IMR-90 (cell line): ENCODE measurements at regions not wholly inside any gene's neighbourhood (a gene's known extent, or its start where the extent isn't known, plus 50 kb on each side); places are given as distances from the start of the nearest gene placed in this dataset.

ENCODE experiments used
- ATAC-seq: fragments of 200-7000 bp; cut with Tn5 transposase; 2 replicates; pipeline ENCODE4 v1.9.1; 2020; ENCODE audit warnings: low read depth, mild to moderate bottlenecking, moderate library complexity
- BruUV-seq: library from RNA; stranded (reverse); fragments of 400-500 nt; replicated peaks from 2 replicates; lab custom pipeline; 2021; lab: Mats Ljungman, UMichigan
- CTCF ChIA-PET: fragments of 300-600 bp; formaldehyde crosslinking; extraction: SDS; loops from one replicate; lab custom pipeline; 2021; ENCODE audit warnings: antibody characterized with exemption; lab: Yijun Ruan, JAX
- POLR2A ChIA-PET: fragments of 300-600 bp; sonication (Branson Sonifier 250); formaldehyde crosslinking; loops from one replicate; lab custom pipeline; 2022; ENCODE audit warnings: antibody characterized with exemption; ENCODE audit not compliant: unreplicated experiment; lab: Charles Lee
- DNase-seq: peaks from one replicate; pipeline ENCODE4 v3.0.0; 2013
- H2AFZ ChIP-seq: replicated peaks from 2 replicates; pipeline ENCODE3; 2013; ENCODE audit warnings: low read length, mild to moderate bottlenecking; ENCODE audit not compliant: poor library complexity
- H2AK5ac ChIP-seq: 2 replicates; pipeline ENCODE4 v1.6.1; 2013; ENCODE audit warnings: low read depth, low read length, inconsistent platforms
- H2AK9ac ChIP-seq: replicated peaks from 2 replicates; pipeline ENCODE3; 2013; ENCODE audit warnings: mild to moderate bottlenecking, low read depth, low read length, moderate library complexity; ENCODE audit not compliant: poor library complexity
- H2BK120ac ChIP-seq: 2 replicates; pipeline ENCODE4 v1.6.1; 2013; ENCODE audit warnings: low read depth, low read length, inconsistent platforms
- H2BK15ac ChIP-seq: 3 replicates; pipeline ENCODE4 v1.6.1; 2013; ENCODE audit warnings: low read depth, low read length, inconsistent platforms
- H2BK20ac ChIP-seq: 2 replicates; pipeline ENCODE4 v1.6.1; 2013; ENCODE audit warnings: low read depth, mild to moderate bottlenecking, inconsistent platforms, low read length, moderate library complexity
- H2BK5ac ChIP-seq: 2 replicates; pipeline ENCODE4 v1.6.1; 2013; ENCODE audit warnings: mild to moderate bottlenecking, low read depth, low read length, inconsistent platforms; ENCODE audit not compliant: poor library complexity, severe bottlenecking
- H3K14ac ChIP-seq: replicated peaks from 2 replicates; pipeline ENCODE4 v1.6.1; 2013; ENCODE audit warnings: low read depth, low read length, inconsistent platforms
- H3K18ac ChIP-seq: 2 replicates; pipeline ENCODE4 v1.6.1; 2013; ENCODE audit warnings: low read depth, low read length, control low read depth
- H3K23ac ChIP-seq: 2 replicates; pipeline ENCODE4 v1.6.1; 2013; ENCODE audit warnings: low read depth, low read length, inconsistent platforms
- H3K27ac ChIP-seq: 2 replicates; pipeline ENCODE4 v1.5.1; 2013; ENCODE audit warnings: mild to moderate bottlenecking, control low read depth, low read length; ENCODE audit not compliant: insufficient read depth
- H3K27me3 ChIP-seq: 2 replicates; pipeline ENCODE4 v1.6.1; 2013; ENCODE audit warnings: low read length; ENCODE audit not compliant: control insufficient read depth, insufficient read depth
- H3K36me3 ChIP-seq: 2 replicates; pipeline ENCODE4 v1.6.1; 2013; ENCODE audit warnings: low read length, mixed read lengths; ENCODE audit not compliant: control insufficient read depth, insufficient read depth
- H3K4ac ChIP-seq: 2 replicates; pipeline ENCODE4 v1.6.1; 2013; ENCODE audit warnings: low read depth, low read length, inconsistent platforms
- H3K4me1 ChIP-seq: 2 replicates; pipeline ENCODE4 v1.6.1; 2013; ENCODE audit warnings: low read length, mixed read lengths; ENCODE audit not compliant: control insufficient read depth, insufficient read depth
- H3K4me2 ChIP-seq: 2 replicates; pipeline ENCODE4 v1.6.1; 2013; ENCODE audit warnings: low read depth, mild to moderate bottlenecking, control low read depth, low read length, moderate library complexity
- H3K4me3 ChIP-seq: 2 replicates; pipeline ENCODE4 v1.5.1; 2013; ENCODE audit warnings: low read depth, mild to moderate bottlenecking, control low read depth, low read length, moderate library complexity; ENCODE audit not compliant: insufficient read depth
- H3K56ac ChIP-seq: 2 replicates; pipeline ENCODE4 v1.6.1; 2013; ENCODE audit warnings: low read length, inconsistent platforms; ENCODE audit not compliant: insufficient read depth; ENCODE audit errors: extremely low read depth
- H3K79me1 ChIP-seq, 2 experiments: 2 replicates each; pipeline ENCODE4 v1.6.1; 2013; ENCODE audit warnings: low read length in 2 of 2, inconsistent platforms in 1 of 2, low read depth in 1 of 2
- H3K9ac ChIP-seq: 2 replicates; pipeline ENCODE4 v1.6.1; 2013; ENCODE audit warnings: low read depth, low read length, control low read depth
- H3K9me1 ChIP-seq: 2 replicates; pipeline ENCODE4 v1.6.1; 2013; ENCODE audit warnings: low read length, inconsistent platforms; ENCODE audit not compliant: insufficient read depth
- H3K9me3 ChIP-seq: 2 replicates; pipeline ENCODE4 v1.6.1; 2013; ENCODE audit warnings: low read length; ENCODE audit not compliant: control insufficient read depth, insufficient read depth
- H4K20me1 ChIP-seq: 2 replicates; pipeline ENCODE4 v1.6.1; 2013; ENCODE audit warnings: low read length, inconsistent platforms; ENCODE audit not compliant: insufficient read depth
- H4K5ac ChIP-seq: 2 replicates; pipeline ENCODE4 v1.6.1; 2013; ENCODE audit warnings: mild to moderate bottlenecking, low read depth, low read length, control low read depth
- H4K8ac ChIP-seq, 2 experiments: 2 replicates each; pipeline ENCODE4 v1.6.1; 2013; ENCODE audit warnings: low read depth in 2 of 2, low read length in 2 of 2, control low read depth in 1 of 2, inconsistent platforms in 1 of 2
- H4K91ac ChIP-seq: 2 replicates; pipeline ENCODE4 v1.6.1; 2013; ENCODE audit warnings: low read depth, low read length, inconsistent platforms; ENCODE audit not compliant: insufficient read depth
- CTCF ChIP-seq: conservative IDR thresholded peaks from 2 replicates; pipeline ENCODE4 v1.5.1; 2012; ENCODE audit warnings: mild to moderate bottlenecking, low read depth, low read length, improper control_type of control experiment
- ELK1 ChIP-seq: fragments of 150-350 bp; IDR thresholded peaks from 2 replicates; pipeline ENCODE4 v1.6.1; 2016; ENCODE audit warnings: low read depth, mild to moderate bottlenecking, low read length, moderate library complexity, borderline replicate concordance
- MAFK ChIP-seq: IDR thresholded peaks from 2 replicates; pipeline ENCODE4 v1.6.1; 2012; ENCODE audit warnings: low read depth, low read length, improper control_type of control experiment
- MAZ ChIP-seq: IDR thresholded peaks from 2 replicates; pipeline ENCODE4 v1.6.1; 2012; ENCODE audit warnings: low read depth, mild to moderate bottlenecking, low read length, improper control_type of control experiment, moderate library complexity, borderline replicate concordance
- MXI1 ChIP-seq: IDR thresholded peaks from 2 replicates; pipeline ENCODE4 v1.6.1; 2012; ENCODE audit warnings: low read depth, mild to moderate bottlenecking, low read length, moderate library complexity, borderline replicate concordance
- POLR2A ChIP-seq: IDR thresholded peaks from 2 replicates; pipeline ENCODE4 v1.6.1; 2012; ENCODE audit warnings: mild to moderate bottlenecking, low read depth, low read length
- RAD21 ChIP-seq: IDR thresholded peaks from 2 replicates; pipeline ENCODE4 v1.6.1; 2012; ENCODE audit warnings: low read length, improper control_type of control experiment
- RCOR1 ChIP-seq: IDR thresholded peaks from 2 replicates; pipeline ENCODE4 v1.6.1; 2012; ENCODE audit warnings: mild to moderate bottlenecking, low read length, improper control_type of control experiment; ENCODE audit not compliant: insufficient replicate concordance
- SMC3 ChIP-seq: fragments of 150-350 bp; IDR thresholded peaks from 2 replicates; pipeline ENCODE4 v1.6.1; 2016; ENCODE audit warnings: low read depth, mild to moderate bottlenecking, antibody characterized with exemption, low read length, moderate library complexity
- WGBS, 2 experiments: methylation state at CpG; one replicate each; pipeline versions ENCODE4 v1.1.5 to v1.1.7; 2013; ENCODE audit warnings: missing lambda C conversion rate in 2 of 2; ENCODE audit not compliant: insufficient read length in 1 of 2; ENCODE audit errors: extremely low coverage in 2 of 2; 5-methylcytosine and 5-hydroxymethylcytosine counted together
- dilution Hi-C: fragments of 300-500 bp; cut with HindIII; formaldehyde crosslinking; loops from one replicate; pipeline ENCODE4 v1.14.3; 2018; ENCODE audit warnings: low sequenced_read_pairs; ENCODE audit not compliant: unreplicated experiment
- in situ Hi-C: fragments of 300-500 bp; cut with MboI; formaldehyde crosslinking; loops from 3 replicates; pipeline ENCODE4 v1.14.3; 2019; ENCODE audit warnings: low sequenced_read_pairs, inconsistent platforms, mixed read lengths
- intact Hi-C: fragments of 100-400 bp; cut with micrococcal nuclease; formaldehyde crosslinking; loops from 2 replicates; pipeline ENCODE4 v1.10.0; 2022

- Histone ChIP-seq H2AK5ac (no peak overlapping the region), H3K27me3 (no peaks in the 10 kb centered on the region), H4K91ac (no peak overlapping the region), H3K14ac (no peak overlapping the region), H2BK20ac (no peak overlapping the region), H4K8ac (no peak overlapping the region), H3K9me3 (no peaks in the 10 kb centered on the region), H3K9me1 (no peaks in the 10 kb centered on the region), H3K79me1 (no peaks in the 10 kb centered on the region), H3K4me2 (no peak overlapping the region), H3K56ac (no peak overlapping the region), H3K4ac (no peak overlapping the region), H2BK15ac (no peak overlapping the region), H2BK5ac (no peak overlapping the region), H2AFZ (no peak overlapping the region), H3K4me1 (no peaks in the 10 kb centered on the region), H3K27ac (no peak overlapping the region), H3K18ac (no peak overlapping the region), H3K36me3 (no peaks in the 10 kb centered on the region), H3K23ac (no peak overlapping the region), H4K5ac (no peak overlapping the region), H3K4me3 (no peak overlapping the region), H4K20me1 (no peaks in the 10 kb centered on the region), H2AK9ac (no peak overlapping the region), H3K9ac (no peak overlapping the region), H2BK120ac (no peak overlapping the region)
- ATAC-seq (peak; percentile 80), DNase-seq (peak; percentile 69)
- BruUV-seq: no TSS peak
- ChIA-PET POLR2A (no interaction called here), CTCF (interaction anchor here (0.7 to 4.1 kb wide), 7 partner anchors 10 to 395 kb away, joined by 3 to 26 read pairs (median 3); no protein-coding TSS in a partner anchor)
- no CpG with 5 or more reads among the region's 4 CpGs for WGBS, 2 experiments
- in situ Hi-C loops: loop anchor here (5.0 kb wide), 2 partner anchors 275 to 390 kb away; no protein-coding TSS in a partner anchor
- intact Hi-C loops: loop anchor here (1.0 kb wide), 3 partner anchors 81 to 394 kb away; no protein-coding TSS in a partner anchor
- TF ChIP-seq RAD21 (peak; percentile 79), MAFK (no peak), RCOR1 (no peak), MAZ (no peak), MXI1 (no peak), CTCF (peak; percentile 78), POLR2A (no peak), SMC3 (peak; percentile 91), ELK1 (no peak)
- dilution Hi-C loops: no loop called here
Observed at GRCh38 chr18:32552421-32553030, 81.8 kb upstream of the GAREM1 start.
